Vagina (tissue), 2 donors: ENCODE measurements at regions not wholly inside any gene's neighbourhood (a gene's known extent, or its start where the extent isn't known, plus 50 kb on each side); places are given as distances from the start of the nearest gene placed in this dataset.

Experiments used
- DNase-seq, 2 donors: peaks; one replicate each; pipeline ENCODE4 v3.0.0-alpha.2; 2017; ENCODE audit errors: extremely low spot score in 2 of 2
- H3K27ac ChIP-seq: fragments of 200-600 bp; sonication (generic); one replicate; pipeline ENCODE4 v1.5.1; 2019
- H3K27me3 ChIP-seq: fragments of 200-600 bp; sonication (generic); one replicate; pipeline ENCODE4 v1.5.1; 2019
- H3K36me3 ChIP-seq, 2 donors: fragments of 200-600 bp; sonication (generic); one replicate each; pipeline ENCODE4 v1.5.1; 2017 to 2019
- H3K4me1 ChIP-seq: fragments of 200-600 bp; sonication (generic); one replicate; pipeline ENCODE4 v1.5.1; 2019
- H3K4me3 ChIP-seq, 2 donors: fragments of 200-600 bp; sonication (generic); 1 replicate in 1 of 2; 2 replicates in 1 of 2; pipeline ENCODE4 v1.5.1; 2016 to 2019
- H3K9me3 ChIP-seq: fragments of 200-600 bp; sonication (generic); one replicate; pipeline ENCODE4 v1.5.1; 2019
- CTCF ChIP-seq, 3 experiments: fragments of 450-650 bp in 2 of 3; fragments of 200-600 bp in 1 of 3; sonication (generic) in 1 of 3; IDR thresholded peaks; one replicate each; pipeline ENCODE4 v1.5.1; 2017 to 2019; ENCODE audit warnings: antibody characterized with exemption in 3 of 3, mild to moderate bottlenecking in 2 of 3, moderate library complexity in 2 of 3
- POLR2A ChIP-seq, 2 donors: fragments of 450-650 bp; IDR thresholded peaks; one replicate each; pipeline ENCODE4 v1.6.1; 2017; ENCODE audit warnings: antibody characterized with exemption in 2 of 2, mild to moderate bottlenecking in 2 of 2, moderate library complexity in 2 of 2
- POLR2AphosphoS5 ChIP-seq, 2 donors: sonication (generic); formaldehyde crosslinking; IDR thresholded peaks; one replicate each; pipeline ENCODE4 v1.9.0; 2017; ENCODE audit warnings: antibody characterized with exemption in 2 of 2, mild to moderate bottlenecking in 2 of 2, low read depth in 1 of 2; ENCODE audit not compliant: insufficient read depth in 1 of 2
- intact Hi-C: fragments of 100-400 bp; cut with DNase I; formaldehyde crosslinking; loops from one replicate; pipeline ENCODE4 v1.15.1; 2023

- Histone ChIP-seq H3K27me3 (no peaks in the 10 kb centered on the region), H3K4me3 (no peak overlapping the region), H3K27ac (no peak overlapping the region), H3K4me1 (no peaks in the 10 kb centered on the region), H3K9me3 (no peaks in the 10 kb centered on the region), H3K36me3 (no peaks in the 10 kb centered on the region)
- TF ChIP-seq POLR2AphosphoS5 (IDR thresholded peaks at IDR 0.05; ENCODE audit: insufficient read depth in 1 of 2, low read depth in 1 of 2) (no peak), CTCF (IDR thresholded peaks at IDR 0.05) (no peak), POLR2A (IDR thresholded peaks at IDR 0.05) (no peak)
- no peak for DNase-seq
- intact Hi-C loops: no loop called here
These were observed 211.3 kb downstream of the ENGASE start for GRCh38 chr17:79285973-79286372.

GRCh38 chr17:79282294-79282693, 207.7 kb downstream of the ENGASE start:
- intact Hi-C loops: no loop called here
- H3K27ac ChIP-seq: no peak overlapping the region
- H3K4me3 ChIP-seq: no peak overlapping the region
- no peaks in the 10 kb centered on the region for H3K27me3 ChIP-seq
- TF ChIP-seq POLR2A (IDR thresholded peaks at IDR 0.05) (no peak), POLR2AphosphoS5 (IDR thresholded peaks at IDR 0.05; ENCODE audit: insufficient read depth in 1 of 2, low read depth in 1 of 2) (no peak), CTCF (IDR thresholded peaks at IDR 0.05) (no peak)
- no peak for DNase-seq
- H3K36me3 ChIP-seq: no peaks in the 10 kb centered on the region
- no peaks in the 10 kb centered on the region for H3K9me3 ChIP-seq
- H3K4me1 ChIP-seq: no peaks in the 10 kb centered on the region

GRCh38 chr17:79281803-79282202, 207.2 kb downstream of the ENGASE start:
- no peak overlapping the region for H3K27ac ChIP-seq
- intact Hi-C loops: no loop called here
- H3K36me3 ChIP-seq: no peaks in the 10 kb centered on the region
- DNase-seq: no peak
- no peaks in the 10 kb centered on the region for H3K4me1 ChIP-seq
- TF ChIP-seq CTCF (IDR thresholded peaks at IDR 0.05) (no peak), POLR2AphosphoS5 (IDR thresholded peaks at IDR 0.05; ENCODE audit: insufficient read depth in 1 of 2, low read depth in 1 of 2) (no peak), POLR2A (IDR thresholded peaks at IDR 0.05) (no peak)
- no peaks in the 10 kb centered on the region for H3K27me3 ChIP-seq
- H3K4me3 ChIP-seq: no peak overlapping the region
- H3K9me3 ChIP-seq: no peaks in the 10 kb centered on the region

GRCh38 chr17:79280866-79281572, 206.4 kb downstream of the ENGASE start:
- DNase-seq: no peak
- H3K36me3 ChIP-seq: no peaks in the 10 kb centered on the region
- H3K9me3 ChIP-seq: no peaks in the 10 kb centered on the region
- TF ChIP-seq POLR2AphosphoS5 (IDR thresholded peaks at IDR 0.05; ENCODE audit: insufficient read depth in 1 of 2, low read depth in 1 of 2): no peak
- TF ChIP-seq CTCF (IDR thresholded peaks at IDR 0.05): no peak
- TF ChIP-seq POLR2A (IDR thresholded peaks at IDR 0.05): no peak
- no peaks in the 10 kb centered on the region for H3K4me1 ChIP-seq
- no peak overlapping the region for H3K27ac ChIP-seq
- H3K27me3 ChIP-seq: no peaks in the 10 kb centered on the region
- intact Hi-C loops: no loop called here
- no peak overlapping the region for H3K4me3 ChIP-seq

- no peaks in the 10 kb centered on the region for H3K36me3 ChIP-seq
- no peak for DNase-seq
- no peak for TF ChIP-seq CTCF (IDR thresholded peaks at IDR 0.05)
- no peak for TF ChIP-seq POLR2A (IDR thresholded peaks at IDR 0.05)
- TF ChIP-seq POLR2AphosphoS5 (IDR thresholded peaks at IDR 0.05; ENCODE audit: insufficient read depth in 1 of 2, low read depth in 1 of 2): no peak
- H3K27me3 ChIP-seq: no peaks in the 10 kb centered on the region
- no peaks in the 10 kb centered on the region for H3K9me3 ChIP-seq
- intact Hi-C loops: no loop called here
- no peak overlapping the region for H3K4me3 ChIP-seq
- no peaks in the 10 kb centered on the region for H3K4me1 ChIP-seq
- H3K27ac ChIP-seq: no peak overlapping the region
These were observed 205.4 kb downstream of the ENGASE start for GRCh38 chr17:79280010-79280409.
